DND-41 (cell line): ENCODE measurements at regions not wholly inside any gene's neighbourhood (a gene's known extent, or its start where the extent isn't known, plus 50 kb on each side); places are given as distances from the start of the nearest gene placed in this dataset.

ENCODE experiments used
- ATAC-seq: fragments of 200-7000 bp; cut with Tn5 transposase; 3 replicates; pipeline ENCODE4 v1.9.1; 2021; ENCODE audit warnings: low read depth; ENCODE audit not compliant: insufficient read depth
- DNase-seq: peaks from one replicate; pipeline ENCODE4 v3.0.0-alpha.2; 2020
- H2AFZ ChIP-seq: 2 replicates; pipeline ENCODE4 v1.6.0; 2012; ENCODE audit warnings: low read depth, low read length
- H3K27ac ChIP-seq: 2 replicates; pipeline ENCODE4 v1.5.1; 2012; ENCODE audit warnings: low read length, inconsistent platforms
- H3K27me3 ChIP-seq: fragments of 200-600 bp; sonication (generic); 2 replicates; pipeline ENCODE4 v1.6.0; 2012; ENCODE audit warnings: low read length, mild to moderate bottlenecking, inconsistent platforms; ENCODE audit not compliant: insufficient read depth, poor library complexity
- H3K36me3 ChIP-seq: 2 replicates; pipeline ENCODE4 v1.5.1; 2012; ENCODE audit warnings: low read length, inconsistent platforms; ENCODE audit not compliant: insufficient read depth
- H3K4me1 ChIP-seq: 2 replicates; pipeline ENCODE4 v1.5.1; 2012; ENCODE audit warnings: mild to moderate bottlenecking, low read length; ENCODE audit not compliant: insufficient read depth
- H3K4me2 ChIP-seq: 2 replicates; pipeline ENCODE4 v1.6.0; 2012; ENCODE audit warnings: mild to moderate bottlenecking, moderate library complexity, low read length, inconsistent platforms; ENCODE audit not compliant: insufficient read depth
- H3K4me3 ChIP-seq, 2 experiments: fragments of 200-600 bp in 1 of 2; shearing (Covaris generic) in 1 of 2; 2 replicates each; pipeline ENCODE4 v1.5.1; 2012 to 2016; ENCODE audit warnings: inconsistent platforms in 2 of 2, low read length in 2 of 2, mild to moderate bottlenecking in 2 of 2, low read depth in 1 of 2, moderate library complexity in 1 of 2
- H3K79me2 ChIP-seq: 2 replicates; pipeline ENCODE4 v1.6.0; 2012; ENCODE audit warnings: low read length, inconsistent platforms; ENCODE audit not compliant: insufficient read depth
- H3K9ac ChIP-seq: 2 replicates; pipeline ENCODE4 v1.6.0; 2012; ENCODE audit warnings: low read depth, mild to moderate bottlenecking, inconsistent platforms, low read length, moderate library complexity
- H3K9me3 ChIP-seq: 2 replicates; pipeline ENCODE4 v1.5.1; 2012; ENCODE audit warnings: low read length, moderate library complexity, mild to moderate bottlenecking, inconsistent platforms; ENCODE audit not compliant: insufficient read depth, severe bottlenecking
- H4K20me1 ChIP-seq: 2 replicates; pipeline ENCODE4 v1.6.0; 2012; ENCODE audit warnings: low read length; ENCODE audit not compliant: insufficient read depth
- EZH2 ChIP-seq: IDR thresholded peaks from 3 replicates; pipeline ENCODE4 v1.6.1; 2012; ENCODE audit warnings: borderline replicate concordance, low read depth, mild to moderate bottlenecking, moderate library complexity, low read length, inconsistent platforms; ENCODE audit not compliant: severe bottlenecking
- TF ChIP-seq, protein P1 (sequence below): IDR thresholded peaks from 2 replicates; pipeline ENCODE4 v1.5.1; 2012; ENCODE audit warnings: borderline replicate concordance, low read length, moderate library complexity, mild to moderate bottlenecking; ENCODE audit not compliant: poor library complexity, severe bottlenecking; ENCODE audit errors: extremely low read depth

- Histone ChIP-seq H3K79me2 (no peaks in the 10 kb centered on the region), H2AFZ (no peak overlapping the region), H4K20me1 (no peaks in the 10 kb centered on the region), H3K36me3 (no peaks in the 10 kb centered on the region), H3K9me3 (no peaks in the 10 kb centered on the region), H3K27me3 (no peaks in the 10 kb centered on the region), H3K4me3 (no peak overlapping the region), H3K4me2 (no peak overlapping the region), H3K27ac (no peak overlapping the region), H3K9ac (no peak overlapping the region), H3K4me1 (no peaks in the 10 kb centered on the region)
- TF ChIP-seq EZH2: no peak
- TF ChIP-seq, protein P1, sequence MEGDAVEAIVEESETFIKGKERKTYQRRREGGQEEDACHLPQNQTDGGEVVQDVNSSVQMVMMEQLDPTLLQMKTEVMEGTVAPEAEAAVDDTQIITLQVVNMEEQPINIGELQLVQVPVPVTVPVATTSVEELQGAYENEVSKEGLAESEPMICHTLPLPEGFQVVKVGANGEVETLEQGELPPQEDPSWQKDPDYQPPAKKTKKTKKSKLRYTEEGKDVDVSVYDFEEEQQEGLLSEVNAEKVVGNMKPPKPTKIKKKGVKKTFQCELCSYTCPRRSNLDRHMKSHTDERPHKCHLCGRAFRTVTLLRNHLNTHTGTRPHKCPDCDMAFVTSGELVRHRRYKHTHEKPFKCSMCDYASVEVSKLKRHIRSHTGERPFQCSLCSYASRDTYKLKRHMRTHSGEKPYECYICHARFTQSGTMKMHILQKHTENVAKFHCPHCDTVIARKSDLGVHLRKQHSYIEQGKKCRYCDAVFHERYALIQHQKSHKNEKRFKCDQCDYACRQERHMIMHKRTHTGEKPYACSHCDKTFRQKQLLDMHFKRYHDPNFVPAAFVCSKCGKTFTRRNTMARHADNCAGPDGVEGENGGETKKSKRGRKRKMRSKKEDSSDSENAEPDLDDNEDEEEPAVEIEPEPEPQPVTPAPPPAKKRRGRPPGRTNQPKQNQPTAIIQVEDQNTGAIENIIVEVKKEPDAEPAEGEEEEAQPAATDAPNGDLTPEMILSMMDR: no peak
- ATAC-seq (no peak), DNase-seq (no peak)
Observed at GRCh38 chr5:104061707-104062106, 499.1 kb upstream of the NUDT12 start.

DNA sequence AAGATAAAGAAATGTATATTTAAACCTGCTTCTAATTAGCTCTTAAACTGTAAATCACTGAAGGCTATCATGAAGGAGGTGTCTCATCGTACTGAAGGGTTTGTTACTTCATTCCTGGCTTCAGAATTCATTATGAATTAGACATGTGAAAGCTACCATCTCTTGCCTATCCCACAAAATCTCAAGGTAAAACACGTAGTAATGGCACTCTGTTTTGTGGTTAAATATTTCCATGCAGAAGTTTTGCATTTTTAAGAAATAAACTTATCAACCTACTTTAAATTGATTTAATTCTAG, 490.7 kb upstream of the NUDT12 start:
- TF ChIP-seq, protein P1: no peak
- no peak for TF ChIP-seq EZH2
- H3K27ac ChIP-seq: no peak overlapping the region

DNA sequence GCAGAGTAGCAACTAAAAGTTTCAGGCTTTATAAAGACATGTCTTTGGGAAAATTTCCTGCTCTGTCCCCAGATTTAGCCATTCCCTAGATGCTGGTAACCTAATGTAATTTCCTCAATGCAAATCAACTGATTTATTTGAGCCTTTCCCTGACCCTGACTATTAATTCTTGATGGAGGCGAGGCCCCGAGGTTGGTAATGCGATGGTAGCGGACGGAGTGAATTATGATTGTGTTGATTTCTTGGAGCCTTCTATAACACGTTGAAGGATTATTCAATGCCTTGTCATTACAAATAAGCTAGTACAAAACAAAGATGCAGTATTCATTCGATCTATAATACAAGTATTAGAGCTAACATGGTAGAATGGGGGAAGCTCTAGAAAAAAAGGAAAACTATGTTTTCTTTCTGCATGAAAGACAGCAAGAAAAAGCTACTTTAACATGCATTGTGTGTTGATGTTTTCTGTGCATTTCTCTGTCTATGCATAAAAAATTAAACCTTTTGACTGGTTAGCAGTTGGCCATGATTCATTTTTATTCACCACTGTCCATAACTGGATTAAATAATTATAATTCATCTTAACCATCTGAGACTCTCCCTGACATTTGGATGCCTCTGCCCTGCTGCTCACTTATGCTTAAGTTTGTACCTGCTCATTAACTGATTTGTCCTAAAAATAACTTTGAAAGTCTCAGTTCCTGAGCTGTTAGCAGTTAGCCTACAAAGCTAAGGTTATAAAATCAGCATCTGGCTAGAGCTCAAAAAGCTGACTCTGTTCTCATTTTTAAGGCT, 490.2 kb upstream of the NUDT12 start:
- TF ChIP-seq, protein P1: no peak
- no peak for TF ChIP-seq EZH2
- Histone ChIP-seq H4K20me1 (no peaks in the 10 kb centered on the region), H3K9ac (no peak overlapping the region), H2AFZ (no peak overlapping the region), H3K4me2 (no peak overlapping the region), H3K9me3 (no peaks in the 10 kb centered on the region), H3K79me2 (no peaks in the 10 kb centered on the region), H3K4me3 (no peak overlapping the region), H3K27me3 (no peaks in the 10 kb centered on the region), H3K36me3 (no peaks in the 10 kb centered on the region), H3K4me1 (no peaks in the 10 kb centered on the region), H3K27ac (no peak overlapping the region)
- no peak for ATAC-seq
- no peak for DNase-seq

More for the DNA sequence above, 490.7 kb upstream of the NUDT12 start:
- DNase-seq (no peak), ATAC-seq (no peak)
- Histone ChIP-seq H3K4me1 (no peaks in the 10 kb centered on the region), H2AFZ (no peak overlapping the region), H4K20me1 (no peaks in the 10 kb centered on the region), H3K4me3 (no peak overlapping the region), H3K27me3 (no peaks in the 10 kb centered on the region), H3K9ac (no peak overlapping the region), H3K79me2 (no peaks in the 10 kb centered on the region), H3K36me3 (no peaks in the 10 kb centered on the region), H3K4me2 (no peak overlapping the region), H3K9me3 (no peaks in the 10 kb centered on the region)

GRCh38 chr5:104050436-104050835, 487.8 kb upstream of the NUDT12 start:
- no peak for ATAC-seq
- no peak for TF ChIP-seq EZH2
- TF ChIP-seq, protein P1: no peak
- no peak overlapping the region for H3K4me3 ChIP-seq
- H3K27ac ChIP-seq: no peak overlapping the region
- no peaks in the 10 kb centered on the region for H4K20me1 ChIP-seq
- no peak overlapping the region for H3K4me2 ChIP-seq
- no peaks in the 10 kb centered on the region for H3K36me3 ChIP-seq
- H3K79me2 ChIP-seq: no peaks in the 10 kb centered on the region
- no peak overlapping the region for H2AFZ ChIP-seq
- H3K9me3 ChIP-seq: no peaks in the 10 kb centered on the region
- H3K27me3 ChIP-seq: no peaks in the 10 kb centered on the region
- no peak overlapping the region for H3K9ac ChIP-seq
- no peak for DNase-seq
- no peaks in the 10 kb centered on the region for H3K4me1 ChIP-seq
